CD4-positive, CD25-positive, alpha-beta regulatory T cell (primary cell): ENCODE measurements at regions not wholly inside any gene's neighbourhood (a gene's known extent, or its start where the extent isn't known, plus 50 kb on each side); places are given as distances from the start of the nearest gene placed in this dataset.
"Not testable (repeated sequence)": the region's sequence is repeated elsewhere in the genome, so short reads cannot be mapped to it uniquely, and the experiment has no call there.

Experiments used
- ATAC-seq, 2 donors: fragments of 150-1000 bp; cut with Tn5 transposase; one replicate each; pipeline ENCODE4 v1.10.0; 2021; ENCODE audit warnings: low read depth in 2 of 2, moderate number of reproducible peaks in 2 of 2, moderate library complexity in 1 of 2
- DNase-seq, 3 donors: peaks; one replicate each; pipeline versions ENCODE4 v3.0.0 to v3.0.0-alpha.2; 2012 to 2022; ENCODE audit warnings: mixed read lengths in 1 of 3
- H3K27ac ChIP-seq: one replicate; pipeline ENCODE4 v1.7.0; 2013; ENCODE audit warnings: mild to moderate bottlenecking, low read length; ENCODE audit not compliant: insufficient read depth, poor library complexity, severe bottlenecking
- H3K27me3 ChIP-seq: one replicate; pipeline ENCODE4 v1.7.0; 2013; ENCODE audit warnings: low read length; ENCODE audit not compliant: control insufficient read depth, insufficient read depth
- H3K36me3 ChIP-seq: one replicate; pipeline ENCODE4 v1.7.0; 2013; ENCODE audit warnings: mild to moderate bottlenecking, low read length, moderate library complexity; ENCODE audit not compliant: control insufficient read depth, insufficient read depth
- H3K4me1 ChIP-seq: 2 replicates; pipeline ENCODE4 v1.7.0; 2013; ENCODE audit warnings: mild to moderate bottlenecking, low read length; ENCODE audit not compliant: insufficient read depth, control insufficient read depth, poor library complexity, severe bottlenecking
- H3K4me3 ChIP-seq: one replicate; pipeline ENCODE4 v1.7.0; 2013; ENCODE audit warnings: low read depth, mild to moderate bottlenecking, low read length, moderate library complexity
- H3K9me3 ChIP-seq, 2 experiments: 1 replicate in 1 of 2; 2 replicates in 1 of 2; pipeline ENCODE4 v1.7.0; 2013; ENCODE audit warnings: low read length in 2 of 2, mild to moderate bottlenecking in 1 of 2, moderate library complexity in 1 of 2; ENCODE audit not compliant: control insufficient read depth in 2 of 2
- H3K27ac Mint-ChIP-seq, 3 donors: one replicate each; pipeline ENCODE4 v1.8.0; 2020 to 2022; ENCODE audit warnings: mild to moderate bottlenecking in 3 of 3, mixed read lengths in 3 of 3, moderate library complexity in 2 of 3
- H3K27me3 Mint-ChIP-seq: one replicate; pipeline ENCODE4 v1.8.0; 2022; ENCODE audit warnings: mild to moderate bottlenecking, mixed read lengths
- H3K36me3 Mint-ChIP-seq: one replicate; pipeline ENCODE4 v1.8.0; 2020; ENCODE audit warnings: mixed read lengths
- H3K4me1 Mint-ChIP-seq, 4 donors: one replicate each; pipeline ENCODE4 v1.8.0; 2020 to 2022; ENCODE audit warnings: mixed read lengths in 4 of 4, mild to moderate bottlenecking in 1 of 4
- H3K4me3 Mint-ChIP-seq, 4 donors: one replicate each; pipeline ENCODE4 v1.8.0; 2020 to 2022; ENCODE audit warnings: mild to moderate bottlenecking in 4 of 4, mixed read lengths in 4 of 4, moderate library complexity in 3 of 4
- H3K9me3 Mint-ChIP-seq, 7 donors: one replicate each; pipeline ENCODE4 v1.8.0; 2020 to 2022; ENCODE audit warnings: mixed read lengths in 7 of 7, mild to moderate bottlenecking in 3 of 7, moderate library complexity in 2 of 7

GRCh38 chr11:119578521-119579191, 150.3 kb downstream of the NECTIN1 start:
- Mint-ChIP-seq H3K36me3 (no peaks in the 10 kb centered on the region), H3K27me3 (peaks cover 56% of the 10 kb centered on the region), H3K4me3 (no peak overlapping the region), H3K9me3 (peaks cover 0 to 7% (median 0%) of the 10 kb centered on the region in 7 donors), H3K27ac (no peak overlapping the region), H3K4me1 (peaks cover 0 to 5% (median 0%) of the 10 kb centered on the region in 4 donors)
- DNase-seq (no peak), ATAC-seq (no peak)
- peaks cover 12% of the 10 kb centered on the region for H3K27me3 ChIP-seq
- no peaks in the 10 kb centered on the region for H3K9me3 ChIP-seq
- H3K27ac ChIP-seq = no peak overlapping the region
- no peaks in the 10 kb centered on the region for H3K36me3 ChIP-seq
- H3K4me3 ChIP-seq = no peak overlapping the region
- H3K4me1 ChIP-seq = no peaks in the 10 kb centered on the region

GRCh38 chr11:119573858-119574257, 150.9 kb upstream of the THY1 start:
- H3K4me1 ChIP-seq = no peaks in the 10 kb centered on the region
- Mint-ChIP-seq H3K27ac (no peak overlapping the region), H3K27me3 (peaks cover 31% of the 10 kb centered on the region), H3K36me3 (no peaks in the 10 kb centered on the region), H3K9me3 (peaks cover 0 to 4% (median 2%) of the 10 kb centered on the region in 7 donors), H3K4me3 (no peak overlapping the region), H3K4me1 (peaks cover 0 to 7% (median 0%) of the 10 kb centered on the region in 4 donors)
- H3K4me3 ChIP-seq = no peak overlapping the region
- H3K36me3 ChIP-seq = no peaks in the 10 kb centered on the region
- DNase-seq = no peak
- no peaks in the 10 kb centered on the region for H3K27me3 ChIP-seq
- H3K27ac ChIP-seq = no peak overlapping the region
- no peaks in the 10 kb centered on the region for H3K9me3 ChIP-seq
- no peak for ATAC-seq

- Mint-ChIP-seq H3K9me3 (peaks cover 0 to 4% (median 2%) of the 10 kb centered on the region in 7 donors), H3K27me3 (peaks cover 24% of the 10 kb centered on the region), H3K36me3 (no peaks in the 10 kb centered on the region), H3K4me3 (no peak overlapping the region), H3K4me1 (peaks cover 0 to 7% (median 0%) of the 10 kb centered on the region in 4 donors), H3K27ac (no peak overlapping the region)
- DNase-seq (no peak), ATAC-seq (no peak)
- Histone ChIP-seq H3K4me1 (no peaks in the 10 kb centered on the region), H3K4me3 (no peak overlapping the region), H3K27ac (no peak overlapping the region), H3K27me3 (no peaks in the 10 kb centered on the region), H3K9me3 (no peaks in the 10 kb centered on the region), H3K36me3 (no peaks in the 10 kb centered on the region)
These were observed 149.8 kb upstream of the THY1 start for GRCh38 chr11:119572481-119573424.

- H3K36me3 ChIP-seq = no peaks in the 10 kb centered on the region
- Mint-ChIP-seq H3K36me3 (no peaks in the 10 kb centered on the region), H3K27me3 (peaks cover 29% of the 10 kb centered on the region), H3K27ac (no peak overlapping the region), H3K4me1 (peaks cover 0 to 7% (median 0%) of the 10 kb centered on the region in 4 donors), H3K4me3 (no peak overlapping the region), H3K9me3 (peaks cover 0 to 4% (median 0%) of the 10 kb centered on the region in 7 donors)
- H3K4me1 ChIP-seq = no peaks in the 10 kb centered on the region
- H3K4me3 ChIP-seq = no peak overlapping the region
- no peaks in the 10 kb centered on the region for H3K27me3 ChIP-seq
- H3K27ac ChIP-seq = no peak overlapping the region
- DNase-seq (no peak), ATAC-seq (no peak)
- no peaks in the 10 kb centered on the region for H3K9me3 ChIP-seq
These were observed 148.3 kb upstream of the THY1 start for GRCh38 chr11:119571311-119571710.

- H3K9me3 Mint-ChIP-seq = peaks cover 0 to 4% (median 2%) of the 10 kb centered on the region in 7 donors
- Histone ChIP-seq H3K27me3 (no peaks in the 10 kb centered on the region), H3K36me3 (no peaks in the 10 kb centered on the region), H3K4me1 (no peaks in the 10 kb centered on the region), H3K9me3 (no peaks in the 10 kb centered on the region), H3K27ac (no peak overlapping the region), H3K4me3 (no peak overlapping the region)
- peaks cover 20% of the 10 kb centered on the region for H3K27me3 Mint-ChIP-seq
- H3K4me3 Mint-ChIP-seq = no peak overlapping the region
- ATAC-seq (no peak), DNase-seq (no peak)
- H3K27ac Mint-ChIP-seq = no peak overlapping the region
- H3K4me1 Mint-ChIP-seq = peaks cover 0 to 2% (median 0%) of the 10 kb centered on the region in 4 donors
- H3K36me3 Mint-ChIP-seq = no peaks in the 10 kb centered on the region
These were observed 145.0 kb upstream of the THY1 start for GRCh38 chr11:119567688-119568582.

GRCh38 chr11:119566319-119566718, 143.3 kb upstream of the THY1 start:
- Histone ChIP-seq H3K36me3 (no peaks in the 10 kb centered on the region), H3K4me1 (no peaks in the 10 kb centered on the region), H3K27ac (no peak overlapping the region), H3K27me3 (no peaks in the 10 kb centered on the region), H3K4me3 (no peak overlapping the region), H3K9me3 (no peaks in the 10 kb centered on the region)
- H3K4me1 Mint-ChIP-seq = peaks cover 0 to 2% (median 0%) of the 10 kb centered on the region in 4 donors
- H3K27ac Mint-ChIP-seq = no peak overlapping the region
- H3K4me3 Mint-ChIP-seq = no peak overlapping the region
- DNase-seq (no peak), ATAC-seq (no peak)
- H3K27me3 Mint-ChIP-seq = peaks cover 22% of the 10 kb centered on the region
- peaks cover 0 to 6% (median 3%) of the 10 kb centered on the region in 7 donors for H3K9me3 Mint-ChIP-seq
- no peaks in the 10 kb centered on the region for H3K36me3 Mint-ChIP-seq

GRCh38 chr11:119565693-119566092, 142.7 kb upstream of the THY1 start:
- H3K36me3 ChIP-seq, H3K4me3 ChIP-seq, H3K9me3 Mint-ChIP-seq, DNase-seq, H3K27ac Mint-ChIP-seq, H3K27me3 ChIP-seq, H3K27ac ChIP-seq, H3K9me3 ChIP-seq, H3K4me1 Mint-ChIP-seq, ATAC-seq, H3K4me3 Mint-ChIP-seq, H3K4me1 ChIP-seq, H3K36me3 Mint-ChIP-seq: not testable (repeated sequence)
- peaks cover 18% of the 10 kb centered on the region for H3K27me3 Mint-ChIP-seq
